ENCODE measurements at regions not wholly inside any gene's neighbourhood (a gene's known extent, or its start where the extent isn't known, plus 50 kb on each side); places are given as distances from the start of the nearest gene placed in this dataset.
"Not testable (repeated sequence)": the region's sequence is repeated elsewhere in the genome, so short reads cannot be mapped to it uniquely, and the experiment has no call there.

- no peak for DNase-seq
Observed at GRCh38 chr1:187836557-187836956, 1007.8 kb downstream of the PLA2G4A start.

DNA sequence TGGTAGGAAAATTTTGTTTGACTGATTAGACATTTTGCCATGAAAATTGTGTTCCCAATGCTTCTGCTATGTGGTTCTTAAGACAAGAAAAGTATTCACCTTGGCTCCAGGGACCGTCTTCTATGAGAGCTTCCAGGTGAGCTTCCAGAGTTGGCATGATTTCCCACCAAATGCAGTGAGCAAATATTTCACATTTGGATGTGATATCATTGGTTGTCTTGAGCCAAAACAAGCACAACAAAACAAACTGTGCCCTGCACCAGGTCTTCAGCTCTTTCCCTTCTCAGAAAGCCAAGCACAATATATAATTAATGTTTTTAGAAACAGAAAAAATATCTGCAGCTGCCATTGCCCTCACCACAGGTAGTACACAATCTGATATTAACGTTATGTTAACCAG is 1009.0 kb downstream of the PLA2G4A start:
- DNase-seq, result no peak

GRCh38 chr1:187838335-187839293 is 1009.9 kb downstream of the PLA2G4A start:
- DNase-seq, result no peak

DNA sequence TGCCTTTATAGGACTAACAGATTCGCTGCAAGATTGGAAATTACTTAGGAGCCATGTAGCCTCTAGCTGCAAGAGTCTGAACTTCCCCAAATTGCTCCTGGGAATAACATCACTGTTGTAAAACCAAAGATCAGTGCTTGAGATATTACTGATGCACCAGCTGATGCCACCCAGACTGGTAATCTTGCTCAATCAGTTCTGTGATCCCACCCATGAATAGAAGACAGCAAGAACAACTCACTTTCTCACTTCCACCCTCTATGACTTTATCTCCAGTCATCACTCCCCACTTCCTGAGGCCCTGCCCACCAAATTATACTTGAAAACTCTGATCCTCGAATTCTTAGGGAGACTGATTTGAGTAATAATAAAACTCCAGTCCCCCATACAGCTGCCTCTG is 1011.1 kb downstream of the PLA2G4A start:
- no peak for DNase-seq

GRCh38 chr1:187840557-187840956 is 1011.8 kb downstream of the PLA2G4A start:
- no peak for DNase-seq

DNA sequence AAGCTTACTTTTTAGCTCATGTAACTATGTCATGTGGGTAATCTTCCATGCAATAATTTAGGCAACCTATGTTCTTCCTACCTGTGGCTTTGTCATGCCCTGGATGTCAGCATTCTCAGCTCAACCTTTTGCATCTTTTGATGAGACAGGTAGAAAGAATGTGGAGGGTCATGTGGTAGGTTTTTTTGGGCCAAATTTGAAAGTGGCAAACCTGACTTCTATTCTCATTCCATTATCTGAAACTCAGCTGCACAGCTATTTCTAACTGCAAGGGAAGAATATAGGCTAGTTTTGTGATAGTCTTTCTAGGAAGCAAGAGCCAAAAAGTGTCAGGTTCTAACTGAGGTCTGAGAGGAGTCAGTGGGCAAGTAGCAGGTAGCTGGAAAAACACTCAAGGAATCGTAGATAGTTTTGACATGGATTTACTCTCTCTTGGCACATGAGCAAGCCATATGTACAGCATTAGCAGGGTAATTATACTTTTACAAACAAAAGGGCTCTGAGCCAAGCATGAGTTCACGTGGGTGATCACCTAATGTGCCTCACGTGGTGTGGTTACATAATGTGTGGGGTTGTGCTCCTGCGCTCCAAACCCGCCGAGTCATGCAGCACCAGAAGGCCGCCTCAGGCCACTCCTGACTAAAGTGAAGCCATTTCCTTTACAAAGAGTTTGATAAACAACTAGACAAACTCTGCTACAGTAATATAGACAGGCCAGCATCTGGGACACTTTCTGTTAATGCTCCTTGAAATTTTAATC is 1013.8 kb downstream of the PLA2G4A start:
- DNase-seq, result no peak

DNA sequence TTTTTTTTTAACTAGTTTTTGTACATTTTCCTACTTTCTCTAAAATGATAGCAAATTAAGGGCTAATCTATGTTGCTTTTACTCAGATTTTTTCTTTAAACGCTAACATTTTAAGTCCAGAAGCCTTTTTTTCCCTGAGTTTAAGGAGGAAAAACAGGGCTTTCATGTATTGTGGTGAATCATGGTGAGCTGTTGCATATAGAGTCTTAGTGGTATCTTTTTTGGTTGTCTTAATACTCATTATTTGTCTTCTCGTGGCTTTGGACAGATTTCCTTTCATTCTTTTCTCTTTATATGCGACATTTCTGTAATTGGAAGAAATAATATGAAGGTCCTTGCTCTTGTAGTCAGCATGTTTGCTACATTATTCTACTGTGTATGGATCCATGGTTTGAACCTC is 1015.6 kb downstream of the PLA2G4A start:
- DNase-seq, result no peak

DNA sequence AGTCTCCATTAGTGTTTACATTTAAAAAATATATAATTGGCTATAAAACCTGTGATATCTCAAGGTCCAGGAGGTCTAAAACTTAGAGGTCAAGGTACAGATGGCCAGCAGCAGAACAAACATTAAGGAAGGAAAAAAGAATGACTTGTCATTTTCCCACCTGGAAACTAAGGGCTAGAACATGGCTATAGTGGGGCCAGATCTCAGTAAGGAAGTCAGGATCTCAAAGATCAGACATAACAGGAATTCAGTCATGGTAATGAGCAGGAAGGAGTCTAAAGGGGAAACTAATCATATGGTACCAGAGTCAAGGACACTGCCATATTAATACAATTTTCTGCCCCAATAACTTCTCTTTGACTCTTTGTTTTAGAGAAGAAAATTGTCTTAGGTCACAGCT is 1018.8 kb downstream of the PLA2G4A start:
- DNase-seq, result no peak

- no peak for DNase-seq
Observed at GRCh38 chr1:187848321-187848720, 1019.6 kb downstream of the PLA2G4A start.

GRCh38 chr1:187850146-187850545 is 1021.4 kb downstream of the PLA2G4A start:
- DNase-seq, result not testable (repeated sequence)

DNA sequence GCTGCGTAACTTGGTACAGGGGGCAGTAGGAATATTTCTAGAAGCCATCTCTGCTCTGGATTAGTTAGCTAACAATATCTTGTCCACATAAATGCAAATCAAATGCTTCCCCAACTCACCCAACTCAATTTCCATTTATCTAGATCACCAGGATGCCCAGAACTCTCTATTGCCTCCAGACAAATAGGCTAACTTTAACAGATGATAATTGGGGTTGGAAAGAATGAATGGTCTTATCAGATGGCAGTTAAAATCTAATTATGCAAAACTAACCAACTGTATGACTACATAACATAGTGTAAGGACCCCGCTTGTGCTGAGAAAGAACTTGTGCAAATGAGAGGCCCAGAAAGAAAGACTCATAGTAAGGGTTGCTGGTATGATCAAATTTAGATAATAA is 1024.8 kb downstream of the PLA2G4A start:
- DNase-seq, result no peak

- DNase-seq, result no peak
Observed at GRCh38 chr1:187854457-187854856, 1025.7 kb downstream of the PLA2G4A start.

DNA sequence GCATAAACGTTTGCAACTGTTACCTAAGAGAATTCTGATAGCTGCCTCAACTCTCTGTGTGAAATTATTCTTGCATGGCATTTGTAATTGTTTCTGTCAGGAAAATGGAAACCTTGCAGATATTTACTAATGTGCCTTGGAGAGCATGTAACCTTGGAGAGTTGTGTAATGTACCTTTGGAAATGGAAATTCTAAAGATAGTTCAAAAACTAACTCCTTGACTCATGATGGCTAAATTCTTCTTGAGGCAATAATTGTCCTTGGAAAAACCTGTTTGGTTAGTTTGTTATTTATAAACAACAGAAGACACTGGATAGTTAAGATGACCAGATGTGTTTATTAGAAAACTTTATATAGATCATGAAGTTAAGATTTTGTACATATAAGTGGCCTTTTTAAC is 1033.8 kb downstream of the PLA2G4A start:
- DNase-seq, result no peak

DNA sequence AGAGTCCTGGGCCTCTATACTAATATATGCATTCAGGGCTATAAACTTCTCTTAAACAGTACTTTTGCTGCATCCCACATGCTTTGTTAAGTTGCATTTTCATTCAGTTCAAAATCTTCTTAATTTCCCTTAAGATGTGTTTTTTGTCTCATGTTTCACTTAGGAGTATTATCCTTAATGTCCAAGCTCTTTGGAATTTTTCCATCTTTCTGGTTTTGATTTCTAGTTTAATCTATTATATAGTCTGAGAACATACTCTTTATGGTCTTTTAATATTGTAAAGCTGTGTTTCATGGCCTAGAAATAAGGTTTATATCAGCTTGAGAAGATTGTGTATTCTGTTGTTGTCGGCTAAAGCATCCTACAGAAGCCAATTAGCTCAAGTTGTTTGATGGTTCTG is 1041.8 kb downstream of the PLA2G4A start:
- DNase-seq, result no peak

GRCh38 chr1:187871177-187871845 is 1042.6 kb downstream of the PLA2G4A start:
- no peak for DNase-seq

DNA sequence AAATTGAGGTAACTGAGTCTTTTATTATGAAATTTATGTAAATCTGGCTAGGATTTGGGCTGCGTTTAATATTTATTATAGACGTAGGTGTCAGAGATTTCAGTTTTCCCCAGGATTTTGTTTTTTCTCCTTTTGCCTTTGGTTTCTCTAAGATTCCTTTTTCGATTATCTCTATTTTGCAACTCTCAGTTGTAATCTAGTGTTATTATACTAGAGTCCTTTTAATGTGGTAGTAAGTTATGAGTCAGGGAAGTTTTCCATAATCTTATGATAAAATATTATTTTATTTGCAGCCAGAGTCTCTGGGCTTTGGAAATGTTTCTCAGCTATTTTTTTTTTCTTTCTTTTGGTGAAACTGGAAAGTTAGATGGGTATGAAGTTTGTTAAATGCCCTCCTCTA is 1043.8 kb downstream of the PLA2G4A start:
- no peak for DNase-seq

DNA sequence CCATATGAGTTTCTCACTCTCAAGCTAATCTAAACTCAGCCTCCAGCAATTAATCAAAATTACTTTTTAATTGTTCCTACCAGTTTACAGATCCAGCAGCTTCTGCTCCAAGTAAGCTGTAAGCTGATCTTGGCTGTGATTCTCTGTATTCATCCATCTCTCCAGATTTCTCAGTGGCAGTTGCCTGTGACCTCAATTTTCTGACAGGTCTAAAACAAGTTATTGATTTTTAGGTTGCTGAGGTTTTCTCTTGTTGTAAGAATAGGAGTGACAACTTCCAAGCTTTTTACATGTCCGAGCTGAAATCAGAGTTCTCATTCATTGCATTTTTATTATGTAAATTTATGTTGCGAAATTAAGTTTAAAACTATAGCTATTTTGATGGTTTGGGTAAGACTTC is 1044.4 kb downstream of the PLA2G4A start:
- no peak for DNase-seq

- no peak for DNase-seq
Observed at GRCh38 chr1:187876775-187877174, 1048.0 kb downstream of the PLA2G4A start.

- no peak for DNase-seq
Observed at GRCh38 chr1:187877220-187877619, 1048.5 kb downstream of the PLA2G4A start.

DNA sequence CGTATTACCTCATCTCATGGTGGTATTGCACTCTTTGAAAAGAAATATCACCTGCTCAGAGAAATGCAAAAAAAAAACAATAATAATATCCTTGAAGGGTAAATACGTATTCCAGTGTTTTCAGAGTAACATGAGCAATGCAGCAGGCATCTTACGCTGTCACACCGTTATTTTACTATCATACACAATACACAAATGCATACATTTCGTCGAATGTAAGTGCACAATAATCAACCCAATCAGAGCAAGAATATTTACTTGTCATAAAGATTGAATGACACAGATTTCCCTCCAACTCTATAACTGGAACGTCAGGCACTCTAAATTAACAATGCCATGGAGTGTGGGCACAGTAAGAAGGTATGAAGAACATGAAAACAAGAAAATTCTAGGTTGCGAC is 1050.1 kb downstream of the PLA2G4A start:
- DNase-seq, result no peak

DNA sequence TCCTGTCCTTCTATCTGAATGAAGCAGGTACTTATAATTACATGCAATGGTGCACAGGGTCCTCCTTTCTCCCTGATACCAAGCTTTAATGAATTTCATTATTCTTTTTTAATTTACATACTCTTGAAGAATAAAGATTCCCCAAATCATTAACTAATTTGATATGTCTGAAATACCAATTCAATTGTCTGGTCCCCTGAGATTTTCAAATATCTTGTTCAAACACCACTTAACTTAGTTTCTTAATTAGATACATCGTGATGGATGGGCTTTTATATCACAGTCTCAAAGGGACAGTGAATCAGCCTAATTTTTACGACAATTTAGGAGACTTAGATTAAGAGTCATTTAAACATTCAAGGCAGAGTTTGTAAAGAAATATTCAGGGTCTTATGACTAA is 1054.6 kb downstream of the PLA2G4A start:
- no peak for DNase-seq

DNA sequence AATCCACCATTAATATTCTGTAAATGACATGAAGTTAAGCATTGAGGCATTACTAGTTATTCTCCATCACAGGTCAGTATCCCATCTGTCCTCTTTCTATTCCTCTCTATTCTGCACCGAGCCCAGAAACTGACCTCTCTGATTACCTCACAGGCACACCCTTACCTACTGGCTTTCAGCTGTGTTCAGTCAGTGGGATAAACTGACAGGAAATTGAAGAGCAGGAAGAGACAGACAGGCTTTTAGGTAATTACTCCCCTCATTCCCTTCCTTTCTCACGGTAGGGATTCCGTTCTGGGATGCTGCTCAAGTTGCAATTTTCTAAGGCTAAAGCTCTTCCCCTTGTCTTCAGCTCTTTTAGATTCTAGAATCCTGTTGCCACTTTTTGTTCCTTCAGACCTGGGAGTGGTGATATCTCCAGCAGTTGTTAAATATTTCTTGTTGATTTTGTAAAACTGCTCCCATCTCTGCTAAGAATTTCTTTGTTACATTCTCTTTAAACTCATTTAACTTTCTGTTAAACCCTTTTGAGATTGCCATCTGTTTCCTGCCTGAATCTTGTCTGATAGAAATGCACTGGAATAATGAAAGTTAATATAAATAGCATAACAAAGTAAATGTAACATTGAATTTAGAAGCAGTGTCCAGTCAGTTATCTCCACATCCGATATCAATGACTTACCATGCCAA is 1063.4 kb downstream of the PLA2G4A start:
- DNase-seq, result no peak

Measured in right lung (tissue), 2 donors.